ENCODE measurements at regions not wholly inside any gene's neighbourhood (a gene's known extent, or its start where the extent isn't known, plus 50 kb on each side); places are given as distances from the start of the nearest gene placed in this dataset.

DNA sequence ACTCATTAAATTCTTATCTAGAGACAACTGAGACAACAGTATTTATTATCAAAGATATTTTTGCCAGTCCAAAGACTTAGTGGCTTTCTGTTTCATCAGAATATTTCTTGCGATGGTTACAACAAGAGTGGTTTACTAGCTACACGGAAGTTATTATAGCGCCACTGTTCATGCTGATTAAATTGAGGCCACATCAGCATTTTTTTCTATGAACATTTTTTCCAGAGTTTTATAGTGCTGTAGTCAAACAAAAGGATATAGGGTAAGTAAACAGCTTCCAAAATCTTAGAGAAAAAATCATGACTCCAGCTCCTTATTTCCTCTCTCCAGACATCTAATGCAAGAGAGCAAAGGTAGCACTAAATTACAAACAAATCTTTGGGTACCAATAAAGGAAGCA lies 1264.4 kb downstream of the ZPLD1 start:
- H3K79me2 ChIP-seq (ENCODE audit: low read length): no peaks in the 10 kb centered on the region
- no peaks in the 10 kb centered on the region for H3K9me3 ChIP-seq (replicated peaks; ENCODE audit: insufficient read depth, low read length)
- H2AFZ ChIP-seq (ENCODE audit: low read length): no peak overlapping the region
- H4K20me1 ChIP-seq (ENCODE audit: insufficient read depth, low read length): no peaks in the 10 kb centered on the region
- no peaks in the 10 kb centered on the region for H3F3A ChIP-seq (ENCODE audit: insufficient read depth, low read length)
- H3K9ac ChIP-seq (ENCODE audit: low read length): no peak overlapping the region
- no peak overlapping the region for H3K27ac ChIP-seq (ENCODE audit: low read length)
- no peak for TF ChIP-seq EZH2phosphoT487 (IDR thresholded peaks at IDR 0.05; ENCODE audit: low read length)
- no peak for TF ChIP-seq EZH2 (optimal IDR thresholded peaks at IDR 0.05; ENCODE audit: low read depth, low read length)
- TF ChIP-seq, protein P1, sequence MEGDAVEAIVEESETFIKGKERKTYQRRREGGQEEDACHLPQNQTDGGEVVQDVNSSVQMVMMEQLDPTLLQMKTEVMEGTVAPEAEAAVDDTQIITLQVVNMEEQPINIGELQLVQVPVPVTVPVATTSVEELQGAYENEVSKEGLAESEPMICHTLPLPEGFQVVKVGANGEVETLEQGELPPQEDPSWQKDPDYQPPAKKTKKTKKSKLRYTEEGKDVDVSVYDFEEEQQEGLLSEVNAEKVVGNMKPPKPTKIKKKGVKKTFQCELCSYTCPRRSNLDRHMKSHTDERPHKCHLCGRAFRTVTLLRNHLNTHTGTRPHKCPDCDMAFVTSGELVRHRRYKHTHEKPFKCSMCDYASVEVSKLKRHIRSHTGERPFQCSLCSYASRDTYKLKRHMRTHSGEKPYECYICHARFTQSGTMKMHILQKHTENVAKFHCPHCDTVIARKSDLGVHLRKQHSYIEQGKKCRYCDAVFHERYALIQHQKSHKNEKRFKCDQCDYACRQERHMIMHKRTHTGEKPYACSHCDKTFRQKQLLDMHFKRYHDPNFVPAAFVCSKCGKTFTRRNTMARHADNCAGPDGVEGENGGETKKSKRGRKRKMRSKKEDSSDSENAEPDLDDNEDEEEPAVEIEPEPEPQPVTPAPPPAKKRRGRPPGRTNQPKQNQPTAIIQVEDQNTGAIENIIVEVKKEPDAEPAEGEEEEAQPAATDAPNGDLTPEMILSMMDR (IDR thresholded peaks at IDR 0.05; ENCODE audit: low read length): no peak
- no peak overlapping the region for H3K4me2 ChIP-seq (ENCODE audit: low read depth, low read length)
- no peaks in the 10 kb centered on the region for H3K9me2 ChIP-seq (replicated peaks; ENCODE audit: insufficient read depth, low read length)
- no peak overlapping the region for H3K4me3 ChIP-seq (ENCODE audit: low read length)
- no peak for DNase-seq
- no peaks in the 10 kb centered on the region for H3K4me1 ChIP-seq (ENCODE audit: low read length)
- no peaks in the 10 kb centered on the region for H3K27me3 ChIP-seq (replicated peaks; ENCODE audit: insufficient read depth, low read length)
- no peaks in the 10 kb centered on the region for H3K36me3 ChIP-seq (replicated peaks; ENCODE audit: insufficient read depth, low read length)

DNA sequence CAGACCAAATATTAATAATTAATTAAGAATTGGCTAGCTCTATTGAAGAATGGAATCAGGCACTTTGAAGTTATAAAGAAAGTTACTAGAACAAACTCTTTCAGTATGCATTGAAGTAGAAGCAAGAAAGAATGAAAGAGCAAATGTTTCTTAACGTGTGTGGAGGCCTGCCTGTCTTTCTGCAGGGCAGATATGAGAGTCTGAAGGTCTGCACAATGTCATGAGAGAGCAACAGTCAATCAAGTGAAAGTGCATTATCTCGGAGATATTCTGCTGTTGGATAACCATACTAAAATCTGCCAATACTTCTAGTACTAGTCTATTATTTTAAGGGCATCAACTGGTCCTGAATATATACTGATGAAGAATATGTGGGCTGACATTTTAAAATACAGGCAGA lies 1270.8 kb downstream of the ZPLD1 start:
- Histone ChIP-seq H3K4me3 (ENCODE audit: low read length) (no peak overlapping the region), H4K20me1 (ENCODE audit: insufficient read depth, low read length) (no peaks in the 10 kb centered on the region), H3K9me2 (replicated peaks; ENCODE audit: insufficient read depth, low read length) (no peaks in the 10 kb centered on the region), H3F3A (ENCODE audit: insufficient read depth, low read length) (no peaks in the 10 kb centered on the region), H3K9me3 (replicated peaks; ENCODE audit: insufficient read depth, low read length) (no peaks in the 10 kb centered on the region), H3K4me2 (ENCODE audit: low read depth, low read length) (no peak overlapping the region), H3K36me3 (replicated peaks; ENCODE audit: insufficient read depth, low read length) (no peaks in the 10 kb centered on the region), H3K27me3 (replicated peaks; ENCODE audit: insufficient read depth, low read length) (no peaks in the 10 kb centered on the region), H3K9ac (ENCODE audit: low read length) (no peak overlapping the region), H3K4me1 (ENCODE audit: low read length) (no peaks in the 10 kb centered on the region), H3K27ac (ENCODE audit: low read length) (no peak overlapping the region), H3K79me2 (ENCODE audit: low read length) (no peaks in the 10 kb centered on the region), H2AFZ (ENCODE audit: low read length) (no peak overlapping the region)
- DNase-seq: no peak
- no peak for TF ChIP-seq EZH2phosphoT487 (IDR thresholded peaks at IDR 0.05; ENCODE audit: low read length)
- TF ChIP-seq EZH2 (optimal IDR thresholded peaks at IDR 0.05; ENCODE audit: low read depth, low read length): no peak
- TF ChIP-seq, protein P1 (IDR thresholded peaks at IDR 0.05; ENCODE audit: low read length): no peak

DNA sequence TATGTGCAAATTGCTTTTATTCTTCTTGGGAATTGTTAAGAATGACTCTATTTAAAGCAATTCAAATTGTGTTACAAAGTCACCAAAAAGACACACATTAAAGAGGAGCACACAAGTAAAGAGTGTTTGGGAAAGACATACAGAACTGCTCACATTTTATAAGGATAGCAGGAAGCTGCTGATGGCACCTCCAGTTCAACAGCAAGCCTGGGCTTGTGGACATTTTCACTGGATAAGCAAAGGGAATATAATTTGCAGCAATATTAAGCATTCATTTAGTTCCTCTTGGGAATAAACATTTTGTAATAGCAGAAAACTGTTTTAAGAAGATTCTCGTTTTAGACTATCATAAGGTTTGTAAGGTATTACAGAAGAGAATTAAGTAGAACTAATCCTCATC lies 1271.9 kb downstream of the ZPLD1 start:
- TF ChIP-seq, protein P1 (IDR thresholded peaks at IDR 0.05; ENCODE audit: low read length): no peak
- TF ChIP-seq EZH2phosphoT487 (IDR thresholded peaks at IDR 0.05; ENCODE audit: low read length) (no peak), EZH2 (optimal IDR thresholded peaks at IDR 0.05; ENCODE audit: low read depth, low read length) (no peak)
- no peak overlapping the region for H2AFZ ChIP-seq (ENCODE audit: low read length)
- H4K20me1 ChIP-seq (ENCODE audit: insufficient read depth, low read length): no peaks in the 10 kb centered on the region
- no peaks in the 10 kb centered on the region for H3K36me3 ChIP-seq (replicated peaks; ENCODE audit: insufficient read depth, low read length)
- no peak for DNase-seq
- no peak overlapping the region for H3K4me2 ChIP-seq (ENCODE audit: low read depth, low read length)
- H3K4me1 ChIP-seq (ENCODE audit: low read length): no peaks in the 10 kb centered on the region
- no peak overlapping the region for H3K4me3 ChIP-seq (ENCODE audit: low read length)
- H3K27ac ChIP-seq (ENCODE audit: low read length): no peak overlapping the region
- H3K9ac ChIP-seq (ENCODE audit: low read length): no peak overlapping the region
- H3K27me3 ChIP-seq (replicated peaks; ENCODE audit: insufficient read depth, low read length): no peaks in the 10 kb centered on the region
- H3K9me3 ChIP-seq (replicated peaks; ENCODE audit: insufficient read depth, low read length): no peaks in the 10 kb centered on the region
- H3K9me2 ChIP-seq (replicated peaks; ENCODE audit: insufficient read depth, low read length): no peaks in the 10 kb centered on the region
- no peaks in the 10 kb centered on the region for H3K79me2 ChIP-seq (ENCODE audit: low read length)
- no peaks in the 10 kb centered on the region for H3F3A ChIP-seq (ENCODE audit: insufficient read depth, low read length)

Data from MM.1S (cell line).